Heart left ventricle (tissue), 16 donors: ENCODE measurements at regions not wholly inside any gene's neighbourhood (a gene's known extent, or its start where the extent isn't known, plus 50 kb on each side); places are given as distances from the start of the nearest gene placed in this dataset.
"Not testable (repeated sequence)": the region's sequence is repeated elsewhere in the genome, so short reads cannot be mapped to it uniquely, and the experiment has no call there.

Experiments
- ATAC-seq, 4 donors: fragments of 200-7000 bp; cut with Tn5 transposase; one replicate each; pipeline ENCODE4 v1.9.1; 2020 to 2022; ENCODE audit warnings: moderate library complexity in 4 of 4, mild to moderate bottlenecking in 3 of 4, moderate number of reproducible peaks in 1 of 4
- DNase-seq, 5 donors: peaks; one replicate each; pipeline ENCODE4 v3.0.0-alpha.2; 2020
- H3K27ac ChIP-seq, 12 donors: fragments of 200-600 bp; sonication (generic) in 4 of 12; one replicate each; pipeline versions ENCODE4 v1.5.0 to v1.8.0; 2016 to 2022; ENCODE audit warnings: mild to moderate bottlenecking in 2 of 12
- H3K27me3 ChIP-seq, 9 donors: fragments of 200-600 bp; sonication (generic) in 2 of 9; one replicate each; pipeline versions ENCODE4 v1.5.1 to v1.8.0; 2016 to 2022; ENCODE audit warnings: mild to moderate bottlenecking in 3 of 9
- H3K36me3 ChIP-seq, 9 donors: fragments of 200-600 bp; sonication (generic) in 2 of 9; one replicate each; pipeline versions ENCODE4 v1.5.0 to v1.8.0; 2018 to 2022; ENCODE audit warnings: mild to moderate bottlenecking in 2 of 9
- H3K4me1 ChIP-seq, 12 donors: fragments of 200-600 bp; sonication (generic) in 4 of 12; one replicate each; pipeline versions ENCODE4 v1.5.0 to v1.8.0; 2016 to 2022; ENCODE audit warnings: mild to moderate bottlenecking in 3 of 12
- H3K4me3 ChIP-seq, 12 donors: fragments of 200-600 bp; sonication (generic) in 4 of 12; one replicate each; pipeline versions ENCODE4 v1.5.0 to v1.8.0; 2017 to 2022; ENCODE audit warnings: mild to moderate bottlenecking in 9 of 12, moderate library complexity in 4 of 12
- H3K9me3 ChIP-seq, 12 donors: fragments of 200-600 bp; sonication (generic) in 4 of 12; one replicate each; pipeline versions ENCODE4 v1.5.0 to v1.8.0; 2016 to 2022; ENCODE audit warnings: mild to moderate bottlenecking in 1 of 12
- POLR2A ChIP-seq, 2 donors: fragments of 450-650 bp; IDR thresholded peaks; one replicate each; pipeline ENCODE4 v1.6.1; 2017; ENCODE audit warnings: antibody characterized with exemption in 2 of 2, mild to moderate bottlenecking in 2 of 2, moderate library complexity in 2 of 2
- WGBS, 4 donors: extraction: QIAGEN DNeasy Blood & Tissue Kit in 2 of 4; methylation state at CpG; one replicate each; pipeline versions ENCODE4 v1.1.5 to v1.1.7; 2013 to 2018; 5-methylcytosine and 5-hydroxymethylcytosine counted together
- intact Hi-C, 10 donors: fragments of 100-400 bp; cut with DNase I; formaldehyde crosslinking; loops; one replicate each; pipeline versions ENCODE4 v1.11.1 to v1.14.2; 2022
- TF ChIP-seq, protein P1 (sequence below), 12 donors: fragments of 200-600 bp; sonication (generic) in 4 of 12; IDR thresholded peaks; one replicate each; pipeline versions ENCODE4 v1.5.0 to v1.8.0; 2018 to 2022; ENCODE audit warnings: antibody characterized with exemption in 12 of 12, mild to moderate bottlenecking in 5 of 12
- donor health status: ischemic (EF 13 %, LVEDD 7.1; RV severe dilation, severe dysfunction).
- donor health status: healthy with polysubstance abuse.
- donor health status: DM: no; HTN: yes; CAD: no.
- donor health status: DM: no; HTN: no; CAD: no.
- donor health status: ischemic (EF 25% LVEDD 6.9; RV normal size, moderate dysfunction).
- donor health status: ischemic (EF 25% LVEDD 5.7; RV mildly dilated, moderate dysfunction).
- donor health status: healthy.
- donor health status: DM: yes; HTN: yes; CAD: no.
- donor health status: ischemic (EF 35%, LVEDD 5.7; RV mildly dilated, moderate dysfunction).
- donor health status: nonischemic (EF 11% LVEDD 7.7; RV severe dilation, severe dysfunction).
- donor health status: DM: yes; HTN: yes; CAD: no.
- donor health status: PGD.
- donor health status: ischemic (EF 29% LVEDD 5.4; RV normal size, mild dysfunction).
- donor health status: nonischemic (EF 23%, LVEDD 6.1; RV moderate dilation, normal function).

DNA sequence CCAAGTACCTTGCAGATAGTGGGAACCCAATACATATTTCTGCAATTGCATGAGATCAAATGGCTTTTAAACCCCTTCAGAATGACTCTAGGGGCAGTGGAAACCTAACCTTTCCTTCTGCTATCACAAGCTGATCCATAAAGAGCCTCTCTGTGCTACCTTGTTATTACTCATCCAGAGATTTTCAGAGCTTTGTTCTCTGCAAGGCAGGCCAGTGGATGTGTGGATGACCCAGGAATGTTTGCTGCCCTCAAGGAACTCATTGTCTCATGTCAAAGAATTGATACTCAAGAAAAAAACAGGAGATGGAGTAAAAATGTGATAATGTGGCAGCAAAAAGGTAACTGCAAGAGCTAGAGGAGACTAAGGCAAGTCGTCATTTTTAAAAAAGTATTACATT lies 164.1 kb downstream of the HMHB1 start:
- DNase-seq (no peak), ATAC-seq (no peak)
- no peaks in the 10 kb centered on the region for H3K27me3 ChIP-seq
- no peak overlapping the region for H3K27ac ChIP-seq
- intact Hi-C loops, result no loop called here
- H3K4me1 ChIP-seq, result no peaks in the 10 kb centered on the region
- no peak overlapping the region for H3K4me3 ChIP-seq
- 91 to 96% (median 93%) methylated on average over 1 of the region's 1 CpG for WGBS, 4 donors
- H3K9me3 ChIP-seq, result no peaks in the 10 kb centered on the region
- TF ChIP-seq POLR2A (IDR thresholded peaks at IDR 0.05), result no peak
- TF ChIP-seq, protein P1, sequence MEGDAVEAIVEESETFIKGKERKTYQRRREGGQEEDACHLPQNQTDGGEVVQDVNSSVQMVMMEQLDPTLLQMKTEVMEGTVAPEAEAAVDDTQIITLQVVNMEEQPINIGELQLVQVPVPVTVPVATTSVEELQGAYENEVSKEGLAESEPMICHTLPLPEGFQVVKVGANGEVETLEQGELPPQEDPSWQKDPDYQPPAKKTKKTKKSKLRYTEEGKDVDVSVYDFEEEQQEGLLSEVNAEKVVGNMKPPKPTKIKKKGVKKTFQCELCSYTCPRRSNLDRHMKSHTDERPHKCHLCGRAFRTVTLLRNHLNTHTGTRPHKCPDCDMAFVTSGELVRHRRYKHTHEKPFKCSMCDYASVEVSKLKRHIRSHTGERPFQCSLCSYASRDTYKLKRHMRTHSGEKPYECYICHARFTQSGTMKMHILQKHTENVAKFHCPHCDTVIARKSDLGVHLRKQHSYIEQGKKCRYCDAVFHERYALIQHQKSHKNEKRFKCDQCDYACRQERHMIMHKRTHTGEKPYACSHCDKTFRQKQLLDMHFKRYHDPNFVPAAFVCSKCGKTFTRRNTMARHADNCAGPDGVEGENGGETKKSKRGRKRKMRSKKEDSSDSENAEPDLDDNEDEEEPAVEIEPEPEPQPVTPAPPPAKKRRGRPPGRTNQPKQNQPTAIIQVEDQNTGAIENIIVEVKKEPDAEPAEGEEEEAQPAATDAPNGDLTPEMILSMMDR (IDR thresholded peaks at IDR 0.05), result no peak
- H3K36me3 ChIP-seq, result no peaks in the 10 kb centered on the region

DNA sequence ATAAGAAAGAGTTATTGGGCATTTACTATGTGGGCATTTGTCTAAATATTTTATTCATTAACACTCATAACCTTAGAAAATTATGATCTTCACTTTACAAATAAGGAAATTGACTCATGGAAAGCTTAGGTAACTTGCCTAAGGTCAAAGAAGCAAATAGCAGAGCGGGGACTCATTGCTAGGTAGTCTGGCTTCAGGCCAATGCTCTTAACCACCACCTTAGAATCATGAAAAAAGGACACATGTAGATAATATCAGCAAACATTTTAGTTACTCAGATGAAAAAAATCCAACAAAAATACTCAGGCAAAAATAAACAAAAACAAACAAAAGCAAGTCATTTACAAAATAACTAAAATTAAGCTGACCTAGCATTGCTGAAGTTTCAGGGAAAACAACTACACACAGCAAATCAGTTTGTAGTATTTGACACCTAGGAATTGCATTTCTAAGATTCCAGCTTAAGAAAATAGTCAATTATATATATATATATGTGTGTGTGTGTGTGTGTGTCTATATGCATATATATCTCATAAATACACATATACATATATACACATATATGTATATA lies 166.0 kb downstream of the HMHB1 start:
- intact Hi-C loops, result no loop called here
- Histone ChIP-seq H3K36me3 (no peaks in the 10 kb centered on the region), H3K4me1 (no peaks in the 10 kb centered on the region), H3K27me3 (no peaks in the 10 kb centered on the region), H3K9me3 (no peaks in the 10 kb centered on the region), H3K4me3 (no peak overlapping the region), H3K27ac (no peak overlapping the region)
- WGBS, 4 donors, result 0 to 98% (median 0%) methylated on average over 1 of the region's 1 CpG
- ATAC-seq, result no peak
- TF ChIP-seq, protein P1 (IDR thresholded peaks at IDR 0.05), result no peak
- no peak for TF ChIP-seq POLR2A (IDR thresholded peaks at IDR 0.05)
- no peak for DNase-seq

DNA sequence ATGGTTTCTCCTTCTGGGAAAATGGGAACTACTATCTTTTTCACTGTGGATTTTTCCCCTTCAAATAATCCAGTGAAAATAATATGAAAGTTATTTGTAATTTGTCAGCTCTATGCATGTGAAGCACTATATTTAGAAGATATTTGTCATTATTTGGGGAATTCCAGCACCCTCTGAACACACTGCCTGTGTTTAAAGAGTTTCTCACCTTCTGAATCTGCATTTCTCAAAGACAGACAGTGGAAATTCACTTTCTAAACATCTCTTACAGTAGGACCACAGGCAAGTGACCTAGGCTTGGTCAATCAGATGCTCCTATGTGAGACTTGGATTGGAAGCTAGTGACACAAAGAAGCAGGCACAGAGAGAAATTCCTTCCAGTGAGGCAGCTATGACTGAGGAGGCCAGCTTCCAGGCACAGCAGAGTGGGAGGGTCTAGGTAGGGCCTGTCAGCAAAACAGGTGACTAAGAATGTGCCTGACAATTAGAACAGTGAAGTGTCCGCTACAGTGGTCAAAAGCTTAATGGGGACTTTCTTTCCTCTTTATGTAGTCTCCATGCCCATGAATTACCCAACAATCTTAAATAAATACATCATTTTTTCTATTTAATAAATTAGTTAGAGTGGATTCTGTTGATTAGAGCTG lies 167.2 kb downstream of the HMHB1 start:
- Histone ChIP-seq H3K36me3 (no peaks in the 10 kb centered on the region), H3K27ac (no peak overlapping the region), H3K4me1 (no peaks in the 10 kb centered on the region), H3K4me3 (no peak overlapping the region), H3K27me3 (no peaks in the 10 kb centered on the region), H3K9me3 (no peaks in the 10 kb centered on the region)
- no peak for ATAC-seq
- TF ChIP-seq, protein P1 (IDR thresholded peaks at IDR 0.05), result no peak
- TF ChIP-seq POLR2A (IDR thresholded peaks at IDR 0.05), result no peak
- WGBS, 4 donors, result 44 to 100% (median 75%) methylated on average over 1 of the region's 1 CpG
- intact Hi-C loops, result no loop called here
- DNase-seq, result no peak

DNA sequence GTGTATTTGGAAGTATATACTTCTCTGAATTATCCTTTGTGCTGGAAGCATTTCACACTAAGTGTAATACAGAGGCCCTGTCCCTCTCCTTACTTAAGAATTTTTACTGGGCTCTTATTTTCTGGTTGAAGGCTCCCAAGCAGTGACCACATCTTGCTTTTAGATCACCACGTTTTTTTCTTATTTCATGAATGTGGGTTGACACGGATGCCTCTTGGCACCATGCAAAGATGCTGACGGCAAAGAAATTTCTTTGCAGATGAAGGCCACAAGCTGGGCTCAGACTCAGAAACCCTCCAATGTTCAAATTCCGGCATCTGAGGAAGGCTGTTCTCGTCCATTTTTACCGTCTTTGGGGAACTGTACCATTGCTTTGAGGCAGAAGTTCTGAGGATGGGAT lies 168.5 kb downstream of the HMHB1 start:
- peaks cover 0 to 1% (median 0%) of the 10 kb centered on the region in 12 donors for H3K4me1 ChIP-seq
- ATAC-seq (no peak), DNase-seq (no peak)
- intact Hi-C loops, result no loop called here
- no peaks in the 10 kb centered on the region for H3K9me3 ChIP-seq
- no peak for TF ChIP-seq POLR2A (IDR thresholded peaks at IDR 0.05)
- TF ChIP-seq, protein P1 (IDR thresholded peaks at IDR 0.05), result no peak
- H3K27me3 ChIP-seq, result no peaks in the 10 kb centered on the region
- WGBS, 4 donors, result 80 to 90% (median 86%) methylated on average over 6 of the region's 6 CpGs
- no peaks in the 10 kb centered on the region for H3K36me3 ChIP-seq
- no peak overlapping the region for H3K27ac ChIP-seq
- no peak overlapping the region for H3K4me3 ChIP-seq

DNA sequence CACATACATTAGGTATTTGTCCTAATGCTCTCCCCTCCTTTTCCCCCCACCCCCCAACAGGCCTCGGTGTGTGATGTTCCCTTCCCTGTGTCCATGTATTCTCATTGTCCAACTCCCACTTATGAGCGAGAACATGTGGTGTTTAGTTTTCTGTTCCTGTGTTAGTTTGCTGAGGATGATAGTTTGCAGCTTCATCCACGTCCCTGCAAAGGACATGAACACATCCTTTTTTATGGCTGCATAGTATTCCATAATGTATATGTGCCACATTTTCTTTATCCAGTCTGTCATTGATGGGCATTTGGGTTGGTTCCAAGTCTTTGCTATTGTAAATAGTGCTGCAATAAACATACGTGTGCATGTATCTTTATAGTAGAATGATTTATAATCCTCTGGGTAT lies 171.0 kb downstream of the HMHB1 start:
- 88 to 92% (median 89%) methylated on average over 4 of the region's 4 CpGs for WGBS, 4 donors
- intact Hi-C loops, H3K27me3 ChIP-seq, ATAC-seq, DNase-seq, H3K27ac ChIP-seq, H3K9me3 ChIP-seq, H3K36me3 ChIP-seq, H3K4me3 ChIP-seq: not testable (repeated sequence)
- H3K4me1 ChIP-seq, result peaks cover 0 to 15% (median 0%) of the 10 kb centered on the region in 12 donors
